ENCODE measurements at regions not wholly inside any gene's neighbourhood (a gene's known extent, or its start where the extent isn't known, plus 50 kb on each side); places are given as distances from the start of the nearest gene placed in this dataset.

DNA sequence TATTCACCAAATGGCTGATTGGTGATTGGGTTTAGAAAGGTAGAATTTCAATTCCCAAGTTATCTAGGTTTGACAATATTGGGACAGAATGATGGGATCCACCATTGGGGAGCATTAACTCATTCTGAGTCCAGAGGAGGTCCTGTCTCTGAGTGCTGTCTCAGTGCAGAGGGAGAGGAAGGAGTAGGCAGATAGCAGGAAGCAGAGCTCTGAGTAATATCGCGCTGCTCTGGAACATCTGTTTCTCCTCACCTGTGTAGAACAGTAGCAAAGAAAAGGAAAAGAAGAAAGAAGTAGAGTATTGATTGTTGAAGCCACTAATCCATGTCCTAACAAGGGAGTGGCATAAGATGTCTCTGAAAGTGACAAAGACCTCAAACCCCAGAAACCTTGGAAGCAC, 1657.8 kb downstream of the MRPL39 start:
- TF ChIP-seq, protein P1, sequence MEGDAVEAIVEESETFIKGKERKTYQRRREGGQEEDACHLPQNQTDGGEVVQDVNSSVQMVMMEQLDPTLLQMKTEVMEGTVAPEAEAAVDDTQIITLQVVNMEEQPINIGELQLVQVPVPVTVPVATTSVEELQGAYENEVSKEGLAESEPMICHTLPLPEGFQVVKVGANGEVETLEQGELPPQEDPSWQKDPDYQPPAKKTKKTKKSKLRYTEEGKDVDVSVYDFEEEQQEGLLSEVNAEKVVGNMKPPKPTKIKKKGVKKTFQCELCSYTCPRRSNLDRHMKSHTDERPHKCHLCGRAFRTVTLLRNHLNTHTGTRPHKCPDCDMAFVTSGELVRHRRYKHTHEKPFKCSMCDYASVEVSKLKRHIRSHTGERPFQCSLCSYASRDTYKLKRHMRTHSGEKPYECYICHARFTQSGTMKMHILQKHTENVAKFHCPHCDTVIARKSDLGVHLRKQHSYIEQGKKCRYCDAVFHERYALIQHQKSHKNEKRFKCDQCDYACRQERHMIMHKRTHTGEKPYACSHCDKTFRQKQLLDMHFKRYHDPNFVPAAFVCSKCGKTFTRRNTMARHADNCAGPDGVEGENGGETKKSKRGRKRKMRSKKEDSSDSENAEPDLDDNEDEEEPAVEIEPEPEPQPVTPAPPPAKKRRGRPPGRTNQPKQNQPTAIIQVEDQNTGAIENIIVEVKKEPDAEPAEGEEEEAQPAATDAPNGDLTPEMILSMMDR (conservative IDR thresholded peaks at IDR 0.05; ENCODE audit: low read depth in 2 of 2), result no peak
- TF ChIP-seq CREB1 (CRISPR knock-in tag; IDR thresholded peaks at IDR 0.05; ENCODE audit: low read depth), result no peak

All from GM23338 (cell line).